GM12878 (cell line): ENCODE measurements at regions not wholly inside any gene's neighbourhood (a gene's known extent, or its start where the extent isn't known, plus 50 kb on each side); places are given as distances from the start of the nearest gene placed in this dataset.

Source experiments
- ATAC-seq: fragments of 200-7000 bp; cut with Tn5 transposase; 3 replicates; pipeline ENCODE4 v1.9.1; 2020; ENCODE audit warnings: mild to moderate bottlenecking, moderate library complexity
- BruUV-seq: library from RNA; stranded (reverse); fragments of 400-500 nt; replicated peaks from 2 replicates; lab custom pipeline; 2021; lab: Mats Ljungman, UMichigan
- CTCF ChIA-PET: fragments of 300-600 bp; sonication (Branson Sonifier 250); formaldehyde crosslinking; extraction: SDS; loops from one replicate; lab custom pipeline; 2021; ENCODE audit warnings: inconsistent platforms; lab: Yijun Ruan, JAX
- POLR2A ChIA-PET: fragments of 350-600 bp; formaldehyde crosslinking; extraction: SDS; loops from one replicate; lab custom pipeline; 2021; ENCODE audit warnings: inconsistent platforms; lab: Charles Lee
- RAD21 ChIA-PET: fragments of 300-600 bp; sonication (Branson Sonifier 250); formaldehyde crosslinking; loops from one replicate; lab custom pipeline; 2023; ENCODE audit warnings: antibody characterized with exemption; ENCODE audit not compliant: unreplicated experiment; lab: Charles Lee
- SMC1A ChIA-PET: fragments of 300-600 bp; sonication (Branson Sonifier 250); formaldehyde crosslinking; loops from one replicate; lab custom pipeline; 2023; ENCODE audit not compliant: unreplicated experiment, uncharacterized antibody; lab: Charles Lee
- DNase-seq: peaks from one replicate; pipeline ENCODE4 v3.0.0-alpha.2; 2011; ENCODE audit warnings: low read depth, low spot score
- FAIRE-seq: peaks from 3 replicates; lab custom pipeline; 2011; peaks lifted over from hg19 to GRCh38; lab: Jason Lieb, UNC
- H2AFZ ChIP-seq: 2 replicates; pipeline ENCODE4 v1.6.0; 2011; ENCODE audit warnings: low read depth, low read length, control low read depth; ENCODE audit not compliant: control insufficient read depth
- H3K27ac ChIP-seq: 2 replicates; pipeline ENCODE4 v1.5.1; 2011; ENCODE audit warnings: control low read depth; ENCODE audit not compliant: control insufficient read depth, insufficient read depth
- H3K27me3 ChIP-seq, 2 experiments: replicated peaks in 1 of 2; 2 replicates each; pipeline versions ENCODE4 v1.6.0 to v1.6.1; 2011; ENCODE audit warnings: low read length in 1 of 2; ENCODE audit not compliant: control insufficient read depth in 2 of 2, insufficient read depth in 2 of 2
- H3K36me3 ChIP-seq, 2 experiments: 2 replicates each; pipeline ENCODE4 v1.5.1; 2011; ENCODE audit warnings: low read length in 1 of 2; ENCODE audit not compliant: control insufficient read depth in 2 of 2, insufficient read depth in 2 of 2
- H3K4me1 ChIP-seq: 2 replicates; pipeline ENCODE4 v1.6.1; 2011; ENCODE audit warnings: mild to moderate bottlenecking, low read length, moderate library complexity, mixed read lengths; ENCODE audit not compliant: control insufficient read depth, insufficient read depth
- H3K4me2 ChIP-seq: 2 replicates; pipeline ENCODE4 v1.6.0; 2011; ENCODE audit warnings: control low read depth; ENCODE audit not compliant: control insufficient read depth, insufficient read depth
- H3K4me3 ChIP-seq: fragments of 200-600 bp; sonication (generic); 2 replicates; pipeline ENCODE4 v1.5.1; 2016
- H3K79me2 ChIP-seq: 2 replicates; pipeline ENCODE4 v1.6.0; 2011; ENCODE audit warnings: low read length; ENCODE audit not compliant: control insufficient read depth, insufficient read depth
- H3K9ac ChIP-seq: 2 replicates; pipeline ENCODE4 v1.8.0; 2011; ENCODE audit warnings: low read length, control low read depth, mixed read lengths; ENCODE audit not compliant: control insufficient read depth, insufficient read depth
- H3K9me3 ChIP-seq: replicated peaks from 3 replicates; pipeline ENCODE4 v1.5.1; 2011; ENCODE audit warnings: mild to moderate bottlenecking, low read length; ENCODE audit not compliant: control insufficient read depth, insufficient read depth
- H4K20me1 ChIP-seq: 2 replicates; pipeline ENCODE4 v1.6.0; 2011; ENCODE audit not compliant: control insufficient read depth, insufficient read depth
- ASH2L ChIP-seq: fragments of 300-600, 200-600 bp; sonication (generic); IDR thresholded peaks from 2 replicates; pipeline ENCODE4 v1.6.1; 2017; ENCODE audit warnings: low read depth, mild to moderate bottlenecking, borderline replicate concordance
- BMI1 ChIP-seq: fragments of 450-650 bp; IDR thresholded peaks from 2 replicates; pipeline ENCODE4 v1.6.1; 2016; ENCODE audit warnings: mild to moderate bottlenecking, moderate library complexity, borderline replicate concordance
- CBX3 ChIP-seq: fragments of 200-600 bp; sonication (generic); IDR thresholded peaks from 2 replicates; pipeline ENCODE4 v1.6.1; 2016; ENCODE audit warnings: low read depth, borderline replicate concordance
- E2F4 ChIP-seq: IDR thresholded peaks from 2 replicates; pipeline ENCODE4 v1.6.1; 2012; ENCODE audit warnings: low read depth, low read length, improper control_type of control experiment
- IRF5 ChIP-seq: fragments of 450-650 bp; IDR thresholded peaks from 2 replicates; pipeline ENCODE4 v1.6.1; 2017; ENCODE audit warnings: borderline replicate concordance
- JUNB ChIP-seq: IDR thresholded peaks from 2 replicates; pipeline ENCODE4 v1.6.1; 2016; ENCODE audit warnings: antibody characterized with exemption, mild to moderate bottlenecking
- POLR2A ChIP-seq: IDR thresholded peaks from 2 replicates; pipeline ENCODE4 v1.6.1; 2011; ENCODE audit warnings: low read depth, mild to moderate bottlenecking, low read length
- RCOR1 ChIP-seq: conservative IDR thresholded peaks from 2 replicates; pipeline ENCODE4 v1.6.1; 2012; ENCODE audit warnings: low read depth, low read length, improper control_type of control experiment
- REST ChIP-seq: IDR thresholded peaks from 2 replicates; pipeline ENCODE4 v1.6.1; 2012; ENCODE audit warnings: mild to moderate bottlenecking, low read depth, low read length
- SUPT20H ChIP-seq: IDR thresholded peaks from 2 replicates; pipeline ENCODE4 v1.6.1; 2011; ENCODE audit warnings: low read depth, mild to moderate bottlenecking, low read length, moderate library complexity, borderline replicate concordance; ENCODE audit not compliant: control insufficient read depth
- TCF3 ChIP-seq: IDR thresholded peaks from 2 replicates; pipeline ENCODE4 v1.6.1; 2012; ENCODE audit warnings: low read depth, mild to moderate bottlenecking, low read length, borderline replicate concordance; ENCODE audit not compliant: insufficient read depth
- TCF7 ChIP-seq: IDR thresholded peaks from 2 replicates; pipeline ENCODE4 v1.6.1; 2014; ENCODE audit warnings: antibody characterized with exemption, borderline replicate concordance
- in situ Hi-C: fragments of 300-500 bp; cut with MboI; formaldehyde crosslinking; loops from 9 replicates; pipeline ENCODE4 v1.14.3; 2018; ENCODE audit warnings: mixed read lengths
- intact Hi-C: fragments of 100-400 bp; cut with micrococcal nuclease; formaldehyde crosslinking; loops from one replicate; pipeline ENCODE4 v1.14.2; 2022; ENCODE audit not compliant: unreplicated experiment

GRCh38 chr5:58354827-58355226 lies 105.1 kb downstream of the PLK2 start (continued):
- TF ChIP-seq E2F4 (no peak), TCF7 (no peak), JUNB (no peak), SUPT20H (no peak), POLR2A (no peak), REST (no peak), IRF5 (no peak), ASH2L (no peak), CBX3 (no peak)
- TF ChIP-seq, all 136 proteins: peak for 0

- SMC1A ChIA-PET: no interaction called here
Measured at GRCh38 chr5:58353992-58354391, 105.9 kb downstream of the PLK2 start.

More at GRCh38 chr5:58353992-58354391, 105.9 kb downstream of the PLK2 start:
- FAIRE-seq (no peak), DNase-seq (no peak), ATAC-seq (no peak)
- Histone ChIP-seq H3K36me3 (no peaks in the 10 kb centered on the region), H2AFZ (no peak overlapping the region), H3K9me3 (no peaks in the 10 kb centered on the region), H3K4me2 (no peak overlapping the region), H3K4me3 (no peak overlapping the region), H3K27ac (no peak overlapping the region), H3K9ac (no peak overlapping the region), H3K27me3 (no peaks in the 10 kb centered on the region; a peak in 1 of 4 replicates), H4K20me1 (no peaks in the 10 kb centered on the region), H3K4me1 (no peaks in the 10 kb centered on the region), H3K79me2 (no peaks in the 10 kb centered on the region)
- in situ Hi-C loops (no loop called here), intact Hi-C loops (no loop called here)
- no TSS peak for BruUV-seq
- CTCF ChIA-PET: no interaction called here
- TF ChIP-seq RCOR1: no peak
- no peak for TF ChIP-seq BMI1
- TF ChIP-seq TCF3: no peak
- POLR2A ChIA-PET: no interaction called here
- RAD21 ChIA-PET: no interaction called here
